GM12878 (cell line): ENCODE measurements at regions not wholly inside any gene's neighbourhood (a gene's known extent, or its start where the extent isn't known, plus 50 kb on each side); places are given as distances from the start of the nearest gene placed in this dataset.

Experiments used
- ATAC-seq: fragments of 200-7000 bp; cut with Tn5 transposase; 3 replicates; pipeline ENCODE4 v1.9.1; 2020; ENCODE audit warnings: mild to moderate bottlenecking, moderate library complexity
- BruUV-seq: library from RNA; stranded (reverse); fragments of 400-500 nt; replicated peaks from 2 replicates; lab custom pipeline; 2021; lab: Mats Ljungman, UMichigan
- CTCF ChIA-PET: fragments of 300-600 bp; sonication (Branson Sonifier 250); formaldehyde crosslinking; extraction: SDS; loops from one replicate; lab custom pipeline; 2021; ENCODE audit warnings: inconsistent platforms; lab: Yijun Ruan, JAX
- POLR2A ChIA-PET: fragments of 350-600 bp; formaldehyde crosslinking; extraction: SDS; loops from one replicate; lab custom pipeline; 2021; ENCODE audit warnings: inconsistent platforms; lab: Charles Lee
- RAD21 ChIA-PET: fragments of 300-600 bp; sonication (Branson Sonifier 250); formaldehyde crosslinking; loops from one replicate; lab custom pipeline; 2023; ENCODE audit warnings: antibody characterized with exemption; ENCODE audit not compliant: unreplicated experiment; lab: Charles Lee
- SMC1A ChIA-PET: fragments of 300-600 bp; sonication (Branson Sonifier 250); formaldehyde crosslinking; loops from one replicate; lab custom pipeline; 2023; ENCODE audit not compliant: unreplicated experiment, uncharacterized antibody; lab: Charles Lee
- DNase-seq: peaks from one replicate; pipeline ENCODE4 v3.0.0-alpha.2; 2011; ENCODE audit warnings: low read depth, low spot score
- FAIRE-seq: peaks from 3 replicates; lab custom pipeline; 2011; peaks lifted over from hg19 to GRCh38; lab: Jason Lieb, UNC
- H2AFZ ChIP-seq: 2 replicates; pipeline ENCODE4 v1.6.0; 2011; ENCODE audit warnings: low read depth, low read length, control low read depth; ENCODE audit not compliant: control insufficient read depth
- H3K27ac ChIP-seq: 2 replicates; pipeline ENCODE4 v1.5.1; 2011; ENCODE audit warnings: control low read depth; ENCODE audit not compliant: control insufficient read depth, insufficient read depth
- H3K27me3 ChIP-seq, 2 experiments: replicated peaks in 1 of 2; 2 replicates each; pipeline versions ENCODE4 v1.6.0 to v1.6.1; 2011; ENCODE audit warnings: low read length in 1 of 2; ENCODE audit not compliant: control insufficient read depth in 2 of 2, insufficient read depth in 2 of 2
- H3K36me3 ChIP-seq, 2 experiments: 2 replicates each; pipeline ENCODE4 v1.5.1; 2011; ENCODE audit warnings: low read length in 1 of 2; ENCODE audit not compliant: control insufficient read depth in 2 of 2, insufficient read depth in 2 of 2
- H3K4me1 ChIP-seq: 2 replicates; pipeline ENCODE4 v1.6.1; 2011; ENCODE audit warnings: mild to moderate bottlenecking, low read length, moderate library complexity, mixed read lengths; ENCODE audit not compliant: control insufficient read depth, insufficient read depth
- H3K4me2 ChIP-seq: 2 replicates; pipeline ENCODE4 v1.6.0; 2011; ENCODE audit warnings: control low read depth; ENCODE audit not compliant: control insufficient read depth, insufficient read depth
- H3K4me3 ChIP-seq: fragments of 200-600 bp; sonication (generic); 2 replicates; pipeline ENCODE4 v1.5.1; 2016
- H3K79me2 ChIP-seq: 2 replicates; pipeline ENCODE4 v1.6.0; 2011; ENCODE audit warnings: low read length; ENCODE audit not compliant: control insufficient read depth, insufficient read depth
- H3K9ac ChIP-seq: 2 replicates; pipeline ENCODE4 v1.8.0; 2011; ENCODE audit warnings: low read length, control low read depth, mixed read lengths; ENCODE audit not compliant: control insufficient read depth, insufficient read depth
- H3K9me3 ChIP-seq: replicated peaks from 3 replicates; pipeline ENCODE4 v1.5.1; 2011; ENCODE audit warnings: mild to moderate bottlenecking, low read length; ENCODE audit not compliant: control insufficient read depth, insufficient read depth
- H4K20me1 ChIP-seq: 2 replicates; pipeline ENCODE4 v1.6.0; 2011; ENCODE audit not compliant: control insufficient read depth, insufficient read depth
- ASH2L ChIP-seq: fragments of 300-600, 200-600 bp; sonication (generic); IDR thresholded peaks from 2 replicates; pipeline ENCODE4 v1.6.1; 2017; ENCODE audit warnings: low read depth, mild to moderate bottlenecking, borderline replicate concordance
- ATF7 ChIP-seq: fragments of 450-650 bp; IDR thresholded peaks from 2 replicates; pipeline ENCODE4 v1.6.1; 2016; ENCODE audit warnings: low read depth, mild to moderate bottlenecking
- BHLHE40 ChIP-seq, 2 experiments: fragments of 450-650 bp in 1 of 2; IDR thresholded peaks; 2 replicates each; pipeline ENCODE4 v1.6.1; 2011 to 2017; ENCODE audit warnings: low read depth in 2 of 2, borderline replicate concordance in 1 of 2, improper control_type of control experiment in 1 of 2, low read length in 1 of 2, mild to moderate bottlenecking in 1 of 2
- BMI1 ChIP-seq: fragments of 450-650 bp; IDR thresholded peaks from 2 replicates; pipeline ENCODE4 v1.6.1; 2016; ENCODE audit warnings: mild to moderate bottlenecking, moderate library complexity, borderline replicate concordance
- EGR1 ChIP-seq, 2 experiments: IDR thresholded peaks; 1 replicate in 1 of 2; 2 replicates in 1 of 2; pipeline ENCODE4 v1.6.1; 2011 to 2012; ENCODE audit warnings: low read depth in 2 of 2, low read length in 2 of 2, borderline replicate concordance in 1 of 2, mild to moderate bottlenecking in 1 of 2, moderate library complexity in 1 of 2
- HDGF ChIP-seq: fragments of 450-650 bp; IDR thresholded peaks from 2 replicates; pipeline ENCODE4 v1.6.1; 2016; ENCODE audit warnings: antibody characterized with exemption
- IKZF1 ChIP-seq: fragments of 450-650 bp; conservative IDR thresholded peaks from 2 replicates; pipeline ENCODE4 v1.6.1; 2017; ENCODE audit warnings: antibody characterized with exemption, mild to moderate bottlenecking
- IRF3 ChIP-seq: fragments of 450-650 bp; IDR thresholded peaks from 2 replicates; pipeline ENCODE4 v1.6.1; 2014; ENCODE audit warnings: mild to moderate bottlenecking
- PML ChIP-seq: IDR thresholded peaks from 2 replicates; pipeline ENCODE4 v1.6.1; 2012; ENCODE audit warnings: low read length, inconsistent platforms
- RCOR1 ChIP-seq: conservative IDR thresholded peaks from 2 replicates; pipeline ENCODE4 v1.6.1; 2012; ENCODE audit warnings: low read depth, low read length, improper control_type of control experiment
- SPI1 ChIP-seq: IDR thresholded peaks from 2 replicates; pipeline ENCODE4 v1.6.1; 2011; ENCODE audit warnings: low read depth, mild to moderate bottlenecking, low read length, moderate library complexity, borderline replicate concordance; ENCODE audit not compliant: insufficient read depth
- SREBF2 ChIP-seq: IDR thresholded peaks from 2 replicates; pipeline ENCODE4 v1.6.1; 2012; ENCODE audit warnings: mild to moderate bottlenecking, low read length
- SUZ12 ChIP-seq: fragments of 200-600 bp; sonication (generic); IDR thresholded peaks from one replicate; pipeline ENCODE4 v1.6.1; 2018; ENCODE audit warnings: antibody characterized with exemption, mild to moderate bottlenecking; ENCODE audit not compliant: unreplicated experiment
- USF2 ChIP-seq: IDR thresholded peaks from 2 replicates; pipeline ENCODE4 v1.6.1; 2011; ENCODE audit warnings: low read depth, low read length, improper control_type of control experiment, borderline replicate concordance
- YY1 ChIP-seq: IDR thresholded peaks from 2 replicates; pipeline ENCODE4 v1.6.1; 2011; ENCODE audit warnings: low read depth, mild to moderate bottlenecking, low read length
- WGBS: methylation state at CpG from one replicate; pipeline ENCODE4 v1.1.6; 2016; ENCODE audit warnings: low lambda C conversion rate; ENCODE audit not compliant: insufficient replicate concordance, insufficient coverage; ENCODE audit errors: missing lambda C conversion rate; 5-methylcytosine and 5-hydroxymethylcytosine counted together
- in situ Hi-C: fragments of 300-500 bp; cut with MboI; formaldehyde crosslinking; loops from 9 replicates; pipeline ENCODE4 v1.14.3; 2018; ENCODE audit warnings: mixed read lengths
- intact Hi-C: fragments of 100-400 bp; cut with micrococcal nuclease; formaldehyde crosslinking; loops from one replicate; pipeline ENCODE4 v1.14.2; 2022; ENCODE audit not compliant: unreplicated experiment

- FAIRE-seq (no peak), DNase-seq (no peak), ATAC-seq (no peak)
- intact Hi-C loops (no loop called here), in situ Hi-C loops (no loop called here)
- SMC1A ChIA-PET = interaction anchor here (0.8 to 2.6 kb wide), 3 partner anchors 19 to 92 kb away, joined by 3 to 18 read pairs (median 7); no protein-coding TSS in a partner anchor
- WGBS = 59% methylated on average over 12 of the region's 12 CpGs
- Histone ChIP-seq H3K27me3 (no peaks in the 10 kb centered on the region), H4K20me1 (no peaks in the 10 kb centered on the region), H3K27ac (no peak overlapping the region), H3K79me2 (no peaks in the 10 kb centered on the region), H3K4me1 (peaks cover 10% of the 10 kb centered on the region; the same call in 1 of the 2 replicates), H3K4me2 (no peak overlapping the region), H3K9me3 (no peaks in the 10 kb centered on the region), H3K9ac (no peak overlapping the region), H2AFZ (no peak overlapping the region), H3K4me3 (no peak overlapping the region), H3K36me3 (no peaks in the 10 kb centered on the region)
- RAD21 ChIA-PET = interaction anchor here (0.7 to 1.3 kb wide), 3 partner anchors 18 to 99 kb away, joined by 3 to 7 read pairs (median 4); no protein-coding TSS in a partner anchor
- no TSS peak for BruUV-seq
- TF ChIP-seq BMI1 (no peak), SPI1 (no peak), PML (no peak), ASH2L (no peak), IRF3 (no peak), USF2 (no peak), HDGF (no peak), IKZF1 (no peak), SUZ12 (no peak), BHLHE40 (IDR thresholded peaks at IDR 0.05; ENCODE audit: borderline replicate concordance in 1 of 2, low read depth in 2 of 2, low read length in 1 of 2) (no peak), YY1 (no peak), ATF7 (no peak), RCOR1 (no peak), SREBF2 (no peak), EGR1 (IDR thresholded peaks at IDR 0.05; ENCODE audit: borderline replicate concordance in 1 of 2, low read depth in 2 of 2, low read length in 2 of 2) (no peak)
- POLR2A ChIA-PET = interaction anchor here (0.7 to 1.7 kb wide), 3 partner anchors 14 to 67 kb away, joined by 4 to 7 read pairs (median 4); no protein-coding TSS in a partner anchor
- CTCF ChIA-PET = interaction anchor here (1.5 to 3.4 kb wide), 4 partner anchors 8 to 93 kb away, joined by 4 to 16 read pairs (median 5); no protein-coding TSS in a partner anchor
Measured at GRCh38 chr3:124658270-124658669, 72.0 kb upstream of the UMPS start.
